ENCODE measurements at regions not wholly inside any gene's neighbourhood (a gene's known extent, or its start where the extent isn't known, plus 50 kb on each side); places are given as distances from the start of the nearest gene placed in this dataset.

- POLR2A ChIA-PET: interaction anchor here (0.6 to 2.9 kb wide), 2 partner anchors 83 to 95 kb away, joined by 5 to 26 read pairs; partner anchors contain the start of gene SERTAD2
These were observed 95.7 kb upstream of the SERTAD2 start for GRCh38 chr2:64749446-64749845.

GRCh38 chr2:64750001-64750816 is 96.5 kb upstream of the SERTAD2 start:
- TF ChIP-seq IRF2 (CRISPR knock-in tag; IDR thresholded peaks at IDR 0.05; ENCODE audit: borderline replicate concordance, low read depth) (no peak), ELF4 (CRISPR knock-in tag; IDR thresholded peaks at IDR 0.05; ENCODE audit: low read depth) (no peak), ZBTB21 (CRISPR knock-in tag; IDR thresholded peaks at IDR 0.05; ENCODE audit: borderline replicate concordance) (no peak), ZNF423 (CRISPR knock-in tag; IDR thresholded peaks at IDR 0.05) (no peak), PRDM15 (CRISPR knock-in tag; IDR thresholded peaks at IDR 0.05) (no peak), USF1 (CRISPR knock-in tag; IDR thresholded peaks at IDR 0.05) (no peak), NFYB (CRISPR knock-in tag; conservative IDR thresholded peaks at IDR 0.05; ENCODE audit: low read depth) (no peak), FOXP1 (CRISPR knock-in tag; IDR thresholded peaks at IDR 0.05; ENCODE audit: borderline replicate concordance) (no peak), TEAD1 (CRISPR knock-in tag; IDR thresholded peaks at IDR 0.05) (no peak)
- Mint-ChIP-seq H3K4me3 (peak overlapping the region; percentile 96), H3K27me3 (ENCODE audit: low read depth) (peaks cover 23% of the 10 kb centered on the region), H3K9me3 (0 out of 2 replicates have a peak, but pooled peaks cover 3% of the 10 kb centered on the region), H3K27ac (peak overlapping the region; percentile 97), H3K4me1 (peaks cover 15% of the 10 kb centered on the region), H3K36me3 (no peaks in the 10 kb centered on the region)
- peak; percentile 39 for DNase-seq (ENCODE audit: low spot score)
- ATAC-seq: peak; percentile 40
- ChIA-PET POLR2A (interaction anchor here (0.6 to 2.9 kb wide), 8 partner anchors 8 to 108 kb away, joined by 3 to 26 read pairs (median 4); partner anchors contain the start of gene SERTAD2), CTCF (interaction anchor here (0.6 to 3.5 kb wide), 24 partner anchors 8 to 693 kb away, joined by 3 to 39 read pairs (median 4); partner anchors contain the start of genes CEP68 and SERTAD2)

More at GRCh38 chr2:64749446-64749845, 95.7 kb upstream of the SERTAD2 start:
- peaks cover 15% of the 10 kb centered on the region for H3K4me1 Mint-ChIP-seq
- no peak for DNase-seq (ENCODE audit: low spot score)
- H3K4me3 Mint-ChIP-seq: peak overlapping the region; percentile 96
- no peaks in the 10 kb centered on the region for H3K36me3 Mint-ChIP-seq
- CTCF ChIA-PET: interaction anchor here (0.6 to 3.5 kb wide), 11 partner anchors 7 to 693 kb away, joined by 3 to 39 read pairs (median 7); partner anchors contain the start of gene SERTAD2
- no peak for TF ChIP-seq CDX4 (CRISPR knock-in tag; IDR thresholded peaks at IDR 0.05; ENCODE audit: borderline replicate concordance)
- no peak for TF ChIP-seq SOX15 (CRISPR knock-in tag; IDR thresholded peaks at IDR 0.05)
- no peak for TF ChIP-seq E2F4 (CRISPR knock-in tag; IDR thresholded peaks at IDR 0.05; ENCODE audit: borderline replicate concordance, low read depth)
- no peak for TF ChIP-seq ZNF671 (CRISPR knock-in tag; IDR thresholded peaks at IDR 0.05)
- no peak for TF ChIP-seq SP1 (CRISPR knock-in tag; conservative IDR thresholded peaks at IDR 0.05)
- TF ChIP-seq JAZF1 (CRISPR knock-in tag; IDR thresholded peaks at IDR 0.05): no peak
- no peak for TF ChIP-seq RELA (CRISPR knock-in tag; IDR thresholded peaks at IDR 0.05; ENCODE audit: borderline replicate concordance)
- no peak for TF ChIP-seq ZNF425 (CRISPR knock-in tag; conservative IDR thresholded peaks at IDR 0.05)
- no peak for TF ChIP-seq PREB (CRISPR knock-in tag; IDR thresholded peaks at IDR 0.05; ENCODE audit: borderline replicate concordance)
- TF ChIP-seq OVOL2 (CRISPR knock-in tag; IDR thresholded peaks at IDR 0.05; ENCODE audit: borderline replicate concordance): no peak
- TF ChIP-seq ZNF423 (CRISPR knock-in tag; IDR thresholded peaks at IDR 0.05): no peak
- no peak for TF ChIP-seq FOXJ3 (CRISPR knock-in tag; IDR thresholded peaks at IDR 0.05; ENCODE audit: borderline replicate concordance)
- TF ChIP-seq MYBL2 (CRISPR knock-in tag; IDR thresholded peaks at IDR 0.05): no peak
- 0 out of 2 replicates have a peak, but pooled peaks cover 1% of the 10 kb centered on the region for H3K9me3 Mint-ChIP-seq
- peaks cover 23% of the 10 kb centered on the region for H3K27me3 Mint-ChIP-seq (ENCODE audit: low read depth)
- no peak overlapping the region for H3K27ac Mint-ChIP-seq
- no peak for ATAC-seq

Measured in WTC11 (cell line).